ENCODE measurements at regions not wholly inside any gene's neighbourhood (a gene's known extent, or its start where the extent isn't known, plus 50 kb on each side); places are given as distances from the start of the nearest gene placed in this dataset.

- H3K36me3 ChIP-seq = no peaks in the 10 kb centered on the region
- H3K9me3 ChIP-seq = no peaks in the 10 kb centered on the region
- H3K27me3 ChIP-seq = no peaks in the 10 kb centered on the region
- TF ChIP-seq POLR2A (IDR thresholded peaks at IDR 0.05) = no peak
- no peak for TF ChIP-seq CTCF (IDR thresholded peaks at IDR 0.05)
- no peak overlapping the region for H3K27ac ChIP-seq
- H3K4me1 ChIP-seq = no peaks in the 10 kb centered on the region
- WGBS, 4 donors = 73 to 80% (median 77%) methylated on average over 5 of the region's 5 CpGs
- intact Hi-C loops (cut with DNase I) = loop anchor here in 1 of 10 donors (5.0 kb wide), 1 partner anchor 188 kb away; no protein-coding TSS in a partner anchor
- H3K4me3 ChIP-seq = no peak overlapping the region
- ATAC-seq (no peak), DNase-seq (no peak)
These were observed 882.1 kb upstream of the NUDT12 start for GRCh38 chr5:104444656-104445055.

- 89 to 92% (median 91%) methylated on average over 19 of the region's 19 CpGs for WGBS, 4 donors
- ATAC-seq = no peak
- intact Hi-C loops (cut with DNase I) = loop anchor here in 1 of 10 donors (5.0 kb wide), 1 partner anchor 189 kb away; no protein-coding TSS in a partner anchor
These were observed 881.1 kb upstream of the NUDT12 start for GRCh38 chr5:104443706-104444105.

DNA sequence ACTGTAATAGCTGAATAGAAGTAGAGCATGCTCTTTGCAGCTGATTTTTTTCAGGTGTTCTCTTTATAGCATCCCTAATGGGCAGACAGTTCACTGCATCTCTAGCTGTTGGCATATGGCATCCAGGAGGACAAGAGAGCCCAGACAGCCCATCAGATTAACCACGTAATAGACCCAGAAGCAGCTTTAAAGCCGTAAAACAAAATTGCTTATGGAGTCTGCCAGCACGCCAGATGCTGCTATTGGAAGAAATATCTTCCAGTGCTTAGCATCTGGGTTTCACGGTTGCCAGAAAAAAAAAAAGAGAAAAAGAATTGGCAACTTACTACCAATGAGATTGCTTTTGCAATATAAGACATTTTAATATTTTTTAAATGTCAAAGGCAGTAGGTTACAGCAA lies 869.4 kb upstream of the NUDT12 start:
- intact Hi-C loops (cut with DNase I) = no loop called here
- H3K27ac ChIP-seq = no peak overlapping the region
- WGBS, 4 donors = 51 to 79% (median 60%) methylated on average over 4 of the region's 4 CpGs
- no peaks in the 10 kb centered on the region for H3K9me3 ChIP-seq
- no peak overlapping the region for H3K4me3 ChIP-seq
- H3K4me1 ChIP-seq = no peaks in the 10 kb centered on the region
- no peaks in the 10 kb centered on the region for H3K27me3 ChIP-seq
- DNase-seq (no peak), ATAC-seq (no peak)
- H3K36me3 ChIP-seq = no peaks in the 10 kb centered on the region
- TF ChIP-seq POLR2A (IDR thresholded peaks at IDR 0.05) (no peak), CTCF (IDR thresholded peaks at IDR 0.05) (no peak)

More at GRCh38 chr5:104443706-104444105, 881.1 kb upstream of the NUDT12 start:
- Histone ChIP-seq H3K9me3 (no peaks in the 10 kb centered on the region), H3K36me3 (no peaks in the 10 kb centered on the region), H3K27me3 (no peaks in the 10 kb centered on the region), H3K27ac (no peak overlapping the region), H3K4me1 (no peaks in the 10 kb centered on the region), H3K4me3 (no peak overlapping the region)
- peak in 1 of 5 donors; percentile 25 for DNase-seq
- TF ChIP-seq CTCF (IDR thresholded peaks at IDR 0.05) = no peak
- TF ChIP-seq POLR2A (IDR thresholded peaks at IDR 0.05) = no peak

DNA sequence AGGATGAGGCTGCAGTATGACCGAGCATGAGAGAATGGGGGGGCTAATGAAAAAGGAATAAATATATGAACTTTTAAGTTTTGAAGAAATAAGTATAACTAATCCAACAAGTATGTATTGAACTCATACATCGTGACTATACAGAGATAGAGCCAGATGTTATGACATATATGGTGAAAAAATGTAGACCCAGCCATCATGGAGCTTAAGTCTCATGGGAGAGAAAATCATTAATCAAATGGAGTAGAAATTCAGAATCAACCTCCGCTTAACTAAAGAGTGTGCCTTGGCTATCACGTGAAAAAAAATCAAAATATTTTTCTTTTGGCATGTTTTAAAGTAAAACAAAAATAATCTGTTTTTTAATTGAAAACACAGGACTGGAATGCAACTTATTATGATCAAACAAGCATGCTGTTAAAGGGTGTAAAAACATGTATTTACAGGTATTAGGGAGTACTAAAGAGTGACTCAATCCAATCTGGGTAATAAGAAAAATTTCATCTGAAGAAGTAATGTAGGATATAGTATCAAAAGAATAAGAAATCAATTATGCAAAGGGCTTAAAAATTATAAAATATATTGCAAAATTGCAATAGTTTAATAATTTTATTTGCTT lies 868.5 kb upstream of the NUDT12 start:
- Histone ChIP-seq H3K36me3 (no peaks in the 10 kb centered on the region), H3K27me3 (no peaks in the 10 kb centered on the region), H3K4me3 (no peak overlapping the region), H3K4me1 (no peaks in the 10 kb centered on the region), H3K9me3 (no peaks in the 10 kb centered on the region), H3K27ac (no peak overlapping the region)
- no peak for TF ChIP-seq CTCF (IDR thresholded peaks at IDR 0.05)
- TF ChIP-seq POLR2A (IDR thresholded peaks at IDR 0.05) = no peak
- DNase-seq (no peak), ATAC-seq (no peak)
- intact Hi-C loops (cut with DNase I) = no loop called here
- WGBS, 4 donors = 66 to 72% (median 69%) methylated on average over 4 of the region's 4 CpGs
